K562 (cell line): ENCODE measurements at regions not wholly inside any gene's neighbourhood (a gene's known extent, or its start where the extent isn't known, plus 50 kb on each side); places are given as distances from the start of the nearest gene placed in this dataset.
A peak's percentile ranks its signal among the peaks of the same experiment; 100 is the strongest.

Experiments
- ATAC-seq: fragments of 200-7000 bp; cut with Tn5 transposase; 3 replicates; pipeline ENCODE4 v1.9.1; 2020; ENCODE audit warnings: moderate library complexity
- BruUV-seq: library from RNA; stranded (reverse); fragments of 400-500 nt; replicated peaks from 2 replicates; lab custom pipeline; 2021; lab: Mats Ljungman, UMichigan
- CTCF ChIA-PET: fragments of 300-600 bp; formaldehyde crosslinking; extraction: SDS; loops from one replicate; lab custom pipeline; 2021; ENCODE audit warnings: low intra/inter-chr PET ratio; lab: Yijun Ruan, JAX
- POLR2A ChIA-PET: fragments of 300-600, 350-650 bp; sonication (Branson Sonifier 250); formaldehyde crosslinking; extraction: SDS; loops from one replicate; lab custom pipeline; 2021; ENCODE audit warnings: antibody characterized with exemption, inconsistent platforms; lab: Yijun Ruan, JAX
- DNase-seq, 4 experiments: peaks; one replicate each; pipeline versions ENCODE4 v3.0.0 to v3.0.0-alpha.2; 2011 to 2018; ENCODE audit warnings: low spot score in 3 of 4, mixed read lengths in 3 of 4; ENCODE audit errors: extremely low read depth in 1 of 4
- FAIRE-seq: peaks from 2 replicates; lab custom pipeline; 2011; peaks lifted over from hg19 to GRCh38; lab: Jason Lieb, UNC
- H2AFZ ChIP-seq: 2 replicates; pipeline ENCODE4 v1.6.0; 2011; ENCODE audit warnings: low read depth, low read length, control low read depth, inconsistent platforms
- H3K27ac ChIP-seq: fragments of 200-600 bp; 3 replicates; pipeline ENCODE4 v1.8.0; 2011; ENCODE audit warnings: low read depth, mild to moderate bottlenecking, control low read depth, inconsistent platforms, low read length, moderate library complexity, mixed read lengths; ENCODE audit errors: extremely low read depth
- H3K27me3 ChIP-seq, 2 experiments: fragments of 300-600 bp in 1 of 2; 2 replicates in 1 of 2; 3 replicates in 1 of 2; pipeline versions ENCODE4 v1.6.0 to v1.8.0; 2011; ENCODE audit warnings: inconsistent platforms in 2 of 2, low read length in 2 of 2, mild to moderate bottlenecking in 1 of 2, mixed read lengths in 1 of 2, moderate library complexity in 1 of 2; ENCODE audit not compliant: control insufficient read depth in 2 of 2, insufficient read depth in 2 of 2
- H3K36me3 ChIP-seq: fragments of 300-600 bp; 3 replicates; pipeline ENCODE4 v1.8.0; 2011; ENCODE audit warnings: mild to moderate bottlenecking, low read length, inconsistent platforms; ENCODE audit not compliant: control insufficient read depth, insufficient read depth
- H3K4me1 ChIP-seq, 2 experiments: fragments of 200-600 bp in 1 of 2; replicated peaks in 1 of 2; 2 replicates in 1 of 2; 3 replicates in 1 of 2; pipeline versions ENCODE4 v1.5.1 to v1.8.0; 2011; ENCODE audit warnings: inconsistent platforms in 2 of 2, low read length in 2 of 2, mild to moderate bottlenecking in 1 of 2, mixed read lengths in 1 of 2, moderate library complexity in 1 of 2; ENCODE audit not compliant: control insufficient read depth in 2 of 2, insufficient read depth in 2 of 2
- H3K4me2 ChIP-seq: 2 replicates; pipeline ENCODE4 v1.6.1; 2011; ENCODE audit warnings: low read length, control low read depth, inconsistent platforms, mixed read lengths; ENCODE audit not compliant: insufficient read depth
- H3K4me3 ChIP-seq: fragments of 200-600 bp; sonication (generic), shearing (Covaris generic); 2 replicates; pipeline ENCODE4 v1.5.1; 2016; ENCODE audit warnings: control low read depth, inconsistent platforms
- H3K79me2 ChIP-seq: fragments of 200-600 bp; 3 replicates; pipeline ENCODE4 v1.8.0; 2011; ENCODE audit warnings: low read length, inconsistent platforms; ENCODE audit not compliant: control insufficient read depth, insufficient read depth
- H3K9ac ChIP-seq, 2 experiments: 2 replicates each; pipeline versions ENCODE4 v1.6.0 to v1.6.1; 2011; ENCODE audit warnings: low read depth in 2 of 2, low read length in 2 of 2, control low read depth in 1 of 2, inconsistent platforms in 1 of 2, mild to moderate bottlenecking in 1 of 2, mixed read lengths in 1 of 2; ENCODE audit not compliant: insufficient read depth in 1 of 2
- H3K9me1 ChIP-seq: one replicate; pipeline ENCODE4 v1.6.0; 2011; ENCODE audit warnings: inconsistent platforms, mild to moderate bottlenecking, low read length, moderate library complexity; ENCODE audit not compliant: control insufficient read depth, insufficient read depth
- H3K9me3 ChIP-seq: replicated peaks from 2 replicates; pipeline ENCODE4 v1.5.1; 2011; ENCODE audit warnings: low read depth, low read length, inconsistent platforms; ENCODE audit not compliant: control insufficient read depth, insufficient read depth
- H4K20me1 ChIP-seq: replicated peaks from 2 replicates; pipeline ENCODE4 v1.6.1; 2011; ENCODE audit warnings: low read length, inconsistent platforms, mixed read lengths; ENCODE audit not compliant: control insufficient read depth, insufficient read depth
- ETV5 ChIP-seq: sonication (generic); formaldehyde crosslinking; IDR thresholded peaks from 2 replicates; pipeline ENCODE4 v1.4.0; 2020; ENCODE audit warnings: low read depth, mild to moderate bottlenecking, missing genetic modification reagents
- NR4A1 ChIP-seq, 2 experiments: fragments of 250-450 bp in 1 of 2; fragments of 450-650 bp in 1 of 2; sonication (Bioruptor Pico) in 1 of 2; IDR thresholded peaks; 2 replicates each; pipeline versions ENCODE4 v1.4.0 to v1.6.1; 2016 to 2020; ENCODE audit warnings: mild to moderate bottlenecking in 2 of 2, missing compliant biosample characterization in 1 of 2, missing genetic modification characterization in 1 of 2, moderate library complexity in 1 of 2
- WGBS: fragments of 100-300 bp; shearing (Covaris generic); methylation state at CpG from one replicate; pipeline ENCODE4 v1.1.6; 2016; ENCODE audit warnings: low coverage, mixed read lengths; ENCODE audit not compliant: insufficient coverage; ENCODE audit errors: missing lambda C conversion rate; 5-methylcytosine and 5-hydroxymethylcytosine counted together
- in situ Hi-C: fragments of 300-500 bp; cut with MboI; formaldehyde crosslinking; loops from 4 replicates; pipeline ENCODE4 v1.15.0; 2018; ENCODE audit warnings: inconsistent platforms, mixed read lengths
- intact Hi-C: fragments of 100-400 bp; cut with micrococcal nuclease; formaldehyde crosslinking; loops from 2 replicates; pipeline ENCODE4 v1.14.2; 2022
- TF ChIP-seq, protein P1 (sequence below), 2 experiments: IDR thresholded peaks in 1 of 2; conservative IDR thresholded peaks in 1 of 2; 2 replicates each; pipeline ENCODE4 v1.6.1; 2016; ENCODE audit warnings: low read depth in 2 of 2, mild to moderate bottlenecking in 1 of 2, missing compliant biosample characterization in 1 of 2, missing genetic modification characterization in 1 of 2, moderate library complexity in 1 of 2

DNA sequence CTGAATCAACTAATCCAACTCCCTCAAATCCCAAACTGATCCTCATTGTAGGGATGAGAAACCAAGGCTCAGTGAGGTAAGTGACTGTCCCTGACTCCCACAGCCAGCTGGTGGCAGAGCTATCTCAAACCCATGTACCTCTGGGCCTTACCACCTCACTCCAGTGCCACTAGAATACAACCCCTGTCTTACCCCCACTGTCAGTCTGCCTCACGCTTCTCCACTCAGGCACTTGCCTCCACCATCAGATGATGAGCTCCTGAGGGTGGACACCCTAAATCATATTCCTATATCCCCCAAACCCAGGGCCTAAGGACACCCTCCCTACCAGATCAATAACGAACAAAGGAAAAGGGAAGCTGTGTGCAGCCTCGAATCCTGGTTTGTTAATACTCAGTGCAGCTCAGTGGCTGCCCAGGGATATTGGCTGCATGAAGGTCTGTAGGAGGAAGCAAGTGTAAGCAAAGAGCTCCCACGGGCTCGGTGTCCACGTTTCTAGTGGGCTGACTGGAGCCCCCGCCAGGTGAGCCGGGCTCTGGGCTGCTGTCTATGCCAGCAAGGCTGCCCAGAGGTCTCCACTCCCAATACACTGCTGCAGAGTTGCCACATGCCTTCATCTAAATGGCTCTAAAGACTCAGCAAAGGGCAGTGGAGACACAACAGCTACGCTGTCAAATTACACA is 533.4 kb downstream of the MATN1 start:
- Histone ChIP-seq H3K79me2 (no peaks in the 10 kb centered on the region), H3K4me1 (peaks cover 35 to 40% of the 10 kb centered on the region in 2 experiments), H3K27me3 (peaks cover 0 to 11% of the 10 kb centered on the region in 2 experiments; a peak in 1 of 5 replicates), H3K9me1 (no peaks in the 10 kb centered on the region), H3K27ac (peak overlapping the region; percentile 78; the same call in 1 of the 3 replicates), H4K20me1 (0 out of 2 replicates have a peak, but pooled peaks cover 4% of the 10 kb centered on the region), H3K9ac (peak overlapping the region; percentile 52 to 64; a peak in 2 of 4 replicates), H3K9me3 (no peaks in the 10 kb centered on the region; the same call in 1 of the 2 replicates)
- FAIRE-seq: no peak
- intact Hi-C loops: no loop called here
- no TSS peak for BruUV-seq
- CTCF ChIA-PET: no interaction called here
- TF ChIP-seq, protein P1, sequence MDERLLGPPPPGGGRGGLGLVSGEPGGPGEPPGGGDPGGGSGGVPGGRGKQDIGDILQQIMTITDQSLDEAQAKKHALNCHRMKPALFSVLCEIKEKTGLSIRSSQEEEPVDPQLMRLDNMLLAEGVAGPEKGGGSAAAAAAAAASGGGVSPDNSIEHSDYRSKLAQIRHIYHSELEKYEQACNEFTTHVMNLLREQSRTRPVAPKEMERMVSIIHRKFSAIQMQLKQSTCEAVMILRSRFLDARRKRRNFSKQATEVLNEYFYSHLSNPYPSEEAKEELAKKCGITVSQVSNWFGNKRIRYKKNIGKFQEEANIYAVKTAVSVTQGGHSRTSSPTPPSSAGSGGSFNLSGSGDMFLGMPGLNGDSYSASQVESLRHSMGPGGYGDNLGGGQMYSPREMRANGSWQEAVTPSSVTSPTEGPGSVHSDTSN (CRISPR knock-in tag; IDR thresholded peaks at IDR 0.05; ENCODE audit: low read depth): no peak
- TF ChIP-seq, protein P1 (tag; conservative IDR thresholded peaks at IDR 0.05; ENCODE audit: low read depth): no peak
- TF ChIP-seq NR4A1 (CRISPR knock-in tag; IDR thresholded peaks at IDR 0.05) (no peak), NR4A1 (tag; IDR thresholded peaks at IDR 0.05) (0 out of 2 replicates have a peak, but pooled peaks have one; percentile 19), ETV5 (0 out of 2 replicates have a peak, but pooled peaks have one; percentile 22)
- TF ChIP-seq, all 486 proteins: peak for 2
- peak overlapping the region; percentile 46; the same call in 1 of the 2 replicates for H2AFZ ChIP-seq
- no peak for ATAC-seq
- in situ Hi-C loops: no loop called here
- H3K4me2 ChIP-seq: peak overlapping the region; percentile 65; the same call in 1 of the 2 replicates
- WGBS: 66% methylated on average over 8 of the region's 9 CpGs
- H3K4me3 ChIP-seq: no peak overlapping the region
- H3K36me3 ChIP-seq: no peaks in the 10 kb centered on the region
- DNase-seq: no peak
- POLR2A ChIA-PET: interaction anchor here (0.7 to 0.8 kb wide), 2 partner anchors 12 to 30 kb away, joined by 3 to 4 read pairs; no protein-coding TSS in a partner anchor
